PFSK-1 (cell line): ENCODE measurements at regions not wholly inside any gene's neighbourhood (a gene's known extent, or its start where the extent isn't known, plus 50 kb on each side); places are given as distances from the start of the nearest gene placed in this dataset.

Source experiments
- POLR2AphosphoS5 ChIP-seq: IDR thresholded peaks from 2 replicates; pipeline ENCODE4 v1.6.1; 2012; ENCODE audit warnings: low read depth, mild to moderate bottlenecking, control low read depth, low read length, moderate library complexity
- REST ChIP-seq, 2 experiments: IDR thresholded peaks; 2 replicates each; pipeline versions ENCODE4 v1.6.1 to v1.8.0; 2011 to 2012; ENCODE audit warnings: low read depth in 2 of 2, low read length in 2 of 2, control low read depth in 1 of 2, inconsistent platforms in 1 of 2, mild to moderate bottlenecking in 1 of 2, moderate library complexity in 1 of 2; ENCODE audit not compliant: insufficient read depth in 1 of 2

- TF ChIP-seq REST (IDR thresholded peaks at IDR 0.05; ENCODE audit: insufficient read depth in 1 of 2, low read depth in 2 of 2, low read length in 2 of 2) (no peak), POLR2AphosphoS5 (no peak)
These were observed 97.8 kb upstream of the PRDM1 start for GRCh38 chr6:105988321-105988720.
